ENCODE measurements at regions not wholly inside any gene's neighbourhood (a gene's known extent, or its start where the extent isn't known, plus 50 kb on each side); places are given as distances from the start of the nearest gene placed in this dataset.

- no peaks in the 10 kb centered on the region for H3K9me3 ChIP-seq (replicated peaks; ENCODE audit: insufficient read depth, low read length)
- no peaks in the 10 kb centered on the region for H3K36me3 ChIP-seq (replicated peaks; ENCODE audit: insufficient read depth, low read length)
- no peak overlapping the region for H3K27ac ChIP-seq (ENCODE audit: low read length)
- H3K9ac ChIP-seq (ENCODE audit: low read length) = no peak overlapping the region
- no peak overlapping the region for H3K4me2 ChIP-seq (ENCODE audit: low read depth, low read length)
- TF ChIP-seq EZH2phosphoT487 (IDR thresholded peaks at IDR 0.05; ENCODE audit: low read length) (no peak), CTCF (IDR thresholded peaks at IDR 0.05; ENCODE audit: low read length) (no peak), EZH2 (optimal IDR thresholded peaks at IDR 0.05; ENCODE audit: low read depth, low read length) (no peak)
- no peaks in the 10 kb centered on the region for H3K79me2 ChIP-seq (ENCODE audit: low read length)
- no peaks in the 10 kb centered on the region for H4K20me1 ChIP-seq (ENCODE audit: insufficient read depth, low read length)
- no peaks in the 10 kb centered on the region for H3K9me2 ChIP-seq (replicated peaks; ENCODE audit: insufficient read depth, low read length)
- H3F3A ChIP-seq (ENCODE audit: insufficient read depth, low read length) = no peaks in the 10 kb centered on the region
- H3K4me1 ChIP-seq (ENCODE audit: low read length) = no peaks in the 10 kb centered on the region
- H3K4me3 ChIP-seq (ENCODE audit: low read length) = no peak overlapping the region
- H3K27me3 ChIP-seq (replicated peaks; ENCODE audit: insufficient read depth, low read length) = no peaks in the 10 kb centered on the region
- DNase-seq = no peak
- H2AFZ ChIP-seq (ENCODE audit: low read length) = no peak overlapping the region
Observed at GRCh38 chr4:159722918-159723317, 620.0 kb downstream of the RAPGEF2 start.

DNA sequence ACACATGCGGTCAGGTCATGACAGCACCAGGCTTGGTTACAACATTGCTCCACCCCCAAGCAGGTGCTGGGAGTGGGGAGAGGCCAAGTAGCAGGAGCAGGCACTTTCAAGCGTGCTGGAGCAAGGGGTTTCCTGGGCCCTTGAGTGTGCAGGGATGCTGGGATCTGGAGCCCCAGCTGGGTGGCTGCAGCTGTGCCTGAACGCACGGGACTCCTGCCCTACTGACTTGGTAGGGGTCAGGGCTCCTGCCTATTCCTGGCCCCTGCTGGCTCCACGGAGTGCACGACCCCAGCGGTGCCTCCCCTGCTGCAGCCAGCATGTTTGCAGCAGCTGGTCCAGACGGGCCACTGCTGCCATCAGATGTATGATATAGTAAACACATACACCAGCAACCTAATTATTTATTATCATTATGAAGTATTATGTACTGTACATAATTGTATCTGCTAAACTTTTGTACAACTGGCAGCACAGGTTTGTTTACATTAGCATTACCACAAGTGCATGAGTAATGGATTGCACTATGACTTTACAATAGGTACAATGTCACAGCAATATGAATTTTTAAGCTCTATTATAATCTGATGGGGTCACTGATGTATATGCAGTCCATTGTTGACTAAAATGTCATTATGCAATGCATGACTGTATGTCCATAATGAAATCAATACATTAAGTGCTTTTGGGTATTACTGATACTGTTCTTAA, 620.6 kb downstream of the RAPGEF2 start:
- H3K27me3 ChIP-seq (replicated peaks; ENCODE audit: insufficient read depth, low read length) = no peaks in the 10 kb centered on the region
- H3K79me2 ChIP-seq (ENCODE audit: low read length) = no peaks in the 10 kb centered on the region
- no peak for TF ChIP-seq EZH2 (optimal IDR thresholded peaks at IDR 0.05; ENCODE audit: low read depth, low read length)
- no peak for TF ChIP-seq CTCF (IDR thresholded peaks at IDR 0.05; ENCODE audit: low read length)
- no peak for TF ChIP-seq EZH2phosphoT487 (IDR thresholded peaks at IDR 0.05; ENCODE audit: low read length)
- no peak for DNase-seq
- H3K27ac ChIP-seq (ENCODE audit: low read length) = no peak overlapping the region
- H3K4me3 ChIP-seq (ENCODE audit: low read length) = no peak overlapping the region
- no peaks in the 10 kb centered on the region for H3F3A ChIP-seq (ENCODE audit: insufficient read depth, low read length)
- no peak overlapping the region for H2AFZ ChIP-seq (ENCODE audit: low read length)
- H3K36me3 ChIP-seq (replicated peaks; ENCODE audit: insufficient read depth, low read length) = no peaks in the 10 kb centered on the region
- H3K4me1 ChIP-seq (ENCODE audit: low read length) = no peaks in the 10 kb centered on the region
- H3K9ac ChIP-seq (ENCODE audit: low read length) = no peak overlapping the region
- H3K9me2 ChIP-seq (replicated peaks; ENCODE audit: insufficient read depth, low read length) = no peaks in the 10 kb centered on the region
- no peak overlapping the region for H3K4me2 ChIP-seq (ENCODE audit: low read depth, low read length)
- H4K20me1 ChIP-seq (ENCODE audit: insufficient read depth, low read length) = no peaks in the 10 kb centered on the region
- H3K9me3 ChIP-seq (replicated peaks; ENCODE audit: insufficient read depth, low read length) = no peaks in the 10 kb centered on the region

GRCh38 chr4:159725571-159725970, 622.7 kb downstream of the RAPGEF2 start:
- no peaks in the 10 kb centered on the region for H3K4me1 ChIP-seq (ENCODE audit: low read length)
- H3F3A ChIP-seq (ENCODE audit: insufficient read depth, low read length) = no peaks in the 10 kb centered on the region
- H2AFZ ChIP-seq (ENCODE audit: low read length) = no peak overlapping the region
- DNase-seq = no peak
- no peaks in the 10 kb centered on the region for H3K9me3 ChIP-seq (replicated peaks; ENCODE audit: insufficient read depth, low read length)
- H4K20me1 ChIP-seq (ENCODE audit: insufficient read depth, low read length) = no peaks in the 10 kb centered on the region
- H3K9ac ChIP-seq (ENCODE audit: low read length) = no peak overlapping the region
- H3K79me2 ChIP-seq (ENCODE audit: low read length) = no peaks in the 10 kb centered on the region
- H3K36me3 ChIP-seq (replicated peaks; ENCODE audit: insufficient read depth, low read length) = no peaks in the 10 kb centered on the region
- no peak overlapping the region for H3K4me3 ChIP-seq (ENCODE audit: low read length)
- H3K4me2 ChIP-seq (ENCODE audit: low read depth, low read length) = no peak overlapping the region
- H3K9me2 ChIP-seq (replicated peaks; ENCODE audit: insufficient read depth, low read length) = no peaks in the 10 kb centered on the region
- no peaks in the 10 kb centered on the region for H3K27me3 ChIP-seq (replicated peaks; ENCODE audit: insufficient read depth, low read length)
- no peak overlapping the region for H3K27ac ChIP-seq (ENCODE audit: low read length)
- TF ChIP-seq EZH2phosphoT487 (IDR thresholded peaks at IDR 0.05; ENCODE audit: low read length) (no peak), EZH2 (optimal IDR thresholded peaks at IDR 0.05; ENCODE audit: low read depth, low read length) (no peak), CTCF (IDR thresholded peaks at IDR 0.05; ENCODE audit: low read length) (no peak)

Measured in MM.1S (cell line).